HG03108 (cell line): ENCODE measurements at regions not wholly inside any gene's neighbourhood (a gene's known extent, or its start where the extent isn't known, plus 50 kb on each side); places are given as distances from the start of the nearest gene placed in this dataset.

Experiments used
- ATAC-seq: cut with Tn5 transposase; IDR thresholded peaks from one replicate; pipeline ENCODE4 v1.9.1; 2021; ENCODE audit warnings: moderate library complexity; ENCODE audit not compliant: unreplicated experiment

DNA sequence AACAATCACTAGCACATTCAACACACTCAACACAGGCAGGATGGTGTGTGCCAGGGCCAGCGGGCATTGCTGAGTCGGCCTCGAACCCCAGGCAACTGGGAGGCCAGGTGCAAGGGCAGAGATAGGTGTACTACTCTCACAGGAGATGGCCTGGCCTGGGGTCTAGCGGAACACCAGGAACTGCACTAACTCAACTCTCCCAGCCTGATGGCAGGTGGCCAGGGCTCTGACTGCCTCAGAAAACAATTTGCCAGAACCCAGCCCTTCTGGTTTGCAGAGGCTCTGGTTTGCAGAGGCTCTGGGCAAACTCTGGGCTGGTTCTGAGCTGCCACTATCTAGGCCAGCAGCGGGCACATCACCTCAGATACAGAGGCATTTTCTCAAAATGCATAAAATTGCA is 229.2 kb upstream of the CHRNA7 start:
- no peak for ATAC-seq

DNA sequence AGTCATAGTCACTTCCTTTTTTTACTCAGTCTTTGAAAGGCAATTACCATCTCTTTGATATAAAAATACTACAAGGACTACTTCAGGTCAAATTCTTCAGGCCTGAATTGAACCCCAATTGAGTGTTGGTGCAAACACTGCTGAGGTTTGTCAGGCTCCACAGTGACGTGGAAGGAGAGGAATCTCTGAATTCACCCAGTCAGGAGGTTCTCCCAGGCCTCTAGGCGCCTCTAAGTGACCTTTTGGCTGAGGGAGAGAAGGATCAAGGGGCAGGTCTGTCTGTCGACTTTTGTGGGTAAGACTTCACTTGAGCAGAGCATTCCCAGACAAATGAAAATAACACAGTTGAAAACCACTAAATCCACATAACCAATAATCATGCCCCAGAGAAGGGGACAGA is 227.6 kb upstream of the CHRNA7 start:
- no peak for ATAC-seq

DNA sequence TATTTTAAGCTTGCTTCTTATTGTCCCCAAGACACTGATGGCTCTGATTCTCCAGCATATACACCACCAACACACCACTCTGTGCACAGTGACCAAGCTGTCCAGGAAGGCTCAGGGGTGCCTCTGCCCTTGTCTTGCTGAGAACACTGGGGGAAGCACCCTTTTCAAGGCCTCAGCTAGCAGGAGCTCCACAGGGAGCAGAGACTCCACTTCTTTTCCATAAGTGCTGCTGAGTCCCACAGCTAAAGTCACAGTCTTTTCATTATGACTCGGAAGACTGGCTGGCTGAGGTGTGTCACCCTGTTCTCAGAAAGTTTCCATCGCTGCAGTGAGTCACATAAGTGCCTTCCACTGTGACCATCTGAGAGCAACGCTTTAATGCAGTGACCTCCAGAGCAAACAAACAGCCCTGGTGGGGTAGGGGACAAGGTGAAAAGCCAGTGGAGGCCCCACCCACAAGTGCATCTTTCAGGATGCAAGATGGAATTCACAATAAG is 226.9 kb upstream of the CHRNA7 start:
- no peak for ATAC-seq

DNA sequence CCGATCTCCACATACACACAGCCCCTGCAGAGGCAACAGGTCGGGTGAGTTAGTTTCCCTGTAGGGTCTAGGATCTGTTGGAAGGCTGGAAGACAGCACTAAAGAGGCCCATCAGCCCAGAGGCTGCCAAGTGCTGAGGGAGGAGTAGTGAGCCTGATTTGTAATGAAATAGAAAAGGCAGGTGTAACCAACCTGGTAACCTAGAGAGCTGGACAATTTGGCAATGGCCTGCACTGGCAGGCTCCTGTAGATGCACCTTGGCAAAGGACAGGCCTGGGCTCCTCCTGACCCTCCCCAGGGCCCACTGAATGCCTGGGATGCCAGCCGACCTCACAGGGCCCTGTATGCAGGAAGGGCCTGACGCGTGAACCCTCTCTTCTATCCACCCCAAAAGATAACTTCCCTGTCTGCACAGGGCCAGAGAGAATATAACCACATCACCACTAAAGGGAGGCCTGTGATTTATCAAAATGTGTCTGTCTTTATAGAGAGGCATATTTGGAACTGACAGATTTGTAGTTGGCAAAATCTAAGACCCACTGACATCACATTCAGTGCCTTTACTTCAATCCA is 225.1 kb upstream of the CHRNA7 start:
- no peak for ATAC-seq

DNA sequence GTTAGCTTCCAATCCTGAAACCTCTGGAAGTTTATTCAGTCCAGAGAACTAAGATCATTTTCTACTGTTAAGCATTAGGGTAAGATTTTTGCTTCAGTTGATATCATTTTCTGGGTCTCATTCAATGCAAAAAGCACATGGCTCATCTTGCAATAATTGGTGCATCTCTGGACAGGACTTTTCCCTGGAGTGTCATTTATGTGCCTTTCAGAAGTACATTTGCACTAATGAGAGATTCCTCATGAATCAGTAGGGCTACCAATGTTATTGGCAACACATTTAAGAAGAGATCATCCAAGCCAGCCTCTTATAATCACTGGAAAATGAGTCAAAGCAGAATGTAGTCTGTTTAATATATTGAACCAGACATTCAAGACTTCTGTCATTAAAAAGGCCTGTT is 224.2 kb upstream of the CHRNA7 start:
- no peak for ATAC-seq

DNA sequence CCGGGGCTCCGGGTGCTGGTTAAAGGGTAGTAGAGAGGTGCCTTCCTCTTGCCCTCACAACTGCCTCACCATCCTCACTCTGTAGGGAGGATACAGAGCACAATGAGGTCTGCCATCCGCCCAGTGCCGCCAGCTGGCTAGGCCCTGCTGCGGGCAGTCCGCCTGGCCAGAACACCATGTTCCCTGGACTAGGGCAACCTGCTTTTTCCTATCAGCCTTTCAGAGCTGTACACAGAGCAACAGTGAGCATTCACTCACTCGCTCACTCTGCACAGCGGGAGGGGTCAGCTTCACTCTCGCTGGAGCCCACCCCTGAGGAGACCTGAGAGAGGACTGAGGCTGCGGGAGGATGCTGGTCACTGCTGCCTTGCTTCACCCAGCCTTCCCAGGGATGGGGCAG is 218.7 kb upstream of the CHRNA7 start:
- no peak for ATAC-seq

DNA sequence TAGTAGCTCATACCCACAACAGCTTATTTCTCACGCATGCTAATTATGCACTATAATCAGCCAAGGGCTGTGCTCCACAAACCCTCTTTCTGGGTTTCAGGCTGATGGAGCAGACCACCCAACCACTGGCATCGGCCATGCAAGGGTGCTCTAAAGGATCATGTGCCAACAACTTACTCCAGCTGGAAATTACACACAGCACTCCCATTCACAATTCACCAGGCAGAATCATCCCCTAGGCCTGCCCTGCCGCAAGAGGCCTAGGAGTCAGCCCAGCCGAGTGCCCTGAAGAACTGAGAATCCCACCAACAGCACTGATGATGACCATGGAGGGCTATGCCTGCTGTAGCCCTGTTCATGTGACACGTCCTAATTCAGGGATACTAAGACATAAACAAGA is 216.2 kb upstream of the CHRNA7 start:
- ATAC-seq, result no peak

DNA sequence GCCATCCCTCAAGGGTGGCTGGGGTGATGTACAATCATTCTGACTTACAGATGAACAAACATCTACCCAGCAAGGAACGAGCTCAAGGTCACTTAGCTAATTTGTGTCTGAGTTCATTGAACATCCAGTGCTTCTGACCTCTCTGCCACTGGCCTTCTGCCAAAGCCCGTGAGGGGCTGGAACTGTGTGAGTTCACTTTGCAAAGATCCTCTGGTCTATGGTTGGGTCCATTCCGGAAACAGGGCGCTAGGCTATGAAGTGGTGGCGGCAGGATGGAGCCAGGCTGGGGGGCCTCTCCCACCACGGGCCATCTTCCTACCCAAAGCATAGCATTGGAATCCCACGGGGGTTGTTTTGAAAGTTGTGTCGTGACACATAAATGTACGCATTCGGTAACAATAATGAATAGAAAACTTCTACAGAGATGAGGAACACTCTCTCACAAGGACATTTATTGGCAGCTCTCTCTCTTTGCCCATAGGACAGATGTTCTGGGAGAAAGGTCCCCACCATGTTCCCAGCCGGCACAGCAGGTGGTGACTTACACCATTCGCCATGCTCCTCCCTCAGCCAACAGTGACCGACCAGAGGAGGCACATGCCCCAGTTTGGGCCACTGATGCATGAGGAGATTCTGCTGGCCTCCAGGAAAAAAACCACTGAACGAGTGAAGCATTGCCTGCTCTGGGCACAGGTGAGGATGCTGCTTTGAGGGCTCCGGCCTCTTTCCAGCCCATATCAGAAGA is 214.7 kb upstream of the CHRNA7 start:
- no peak for ATAC-seq

DNA sequence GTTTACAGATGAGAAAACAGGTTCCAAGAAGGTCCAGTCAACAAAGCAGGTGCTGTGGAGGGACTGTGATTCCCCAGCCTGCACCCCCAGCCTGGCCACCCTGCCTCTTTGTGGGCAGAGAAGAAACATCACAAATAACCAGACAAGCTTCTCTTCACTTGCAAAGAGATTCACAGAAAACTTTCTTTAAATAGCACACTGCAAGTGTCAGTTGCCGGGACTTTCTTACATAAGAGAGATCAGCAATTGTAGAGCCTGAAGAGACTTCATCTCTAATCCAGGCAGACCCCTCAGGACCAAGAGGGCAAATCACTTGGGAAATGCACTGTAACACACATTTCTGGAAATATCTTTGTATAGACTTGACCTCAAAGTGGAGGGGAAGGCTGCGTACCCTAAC is 207.9 kb upstream of the CHRNA7 start:
- no peak for ATAC-seq

DNA sequence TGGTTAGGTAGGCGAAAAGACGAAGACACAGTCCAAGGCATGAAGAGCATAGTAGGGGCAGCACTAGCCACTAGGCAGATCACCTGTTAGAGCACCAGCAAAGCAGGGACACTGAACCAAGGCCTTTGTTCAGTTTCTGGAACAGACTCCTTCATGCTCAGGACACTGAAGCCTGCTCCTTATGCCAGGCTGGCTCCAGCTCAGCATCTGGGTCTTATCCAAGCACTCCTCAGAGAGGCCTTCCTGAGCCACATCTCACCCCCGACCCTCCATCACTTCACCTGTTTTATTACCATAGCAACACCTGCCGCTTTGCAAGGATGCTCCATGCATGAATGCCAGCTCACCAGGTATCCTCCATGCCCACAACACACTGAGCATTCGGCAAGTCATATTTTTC is 206.3 kb upstream of the CHRNA7 start:
- no peak for ATAC-seq

DNA sequence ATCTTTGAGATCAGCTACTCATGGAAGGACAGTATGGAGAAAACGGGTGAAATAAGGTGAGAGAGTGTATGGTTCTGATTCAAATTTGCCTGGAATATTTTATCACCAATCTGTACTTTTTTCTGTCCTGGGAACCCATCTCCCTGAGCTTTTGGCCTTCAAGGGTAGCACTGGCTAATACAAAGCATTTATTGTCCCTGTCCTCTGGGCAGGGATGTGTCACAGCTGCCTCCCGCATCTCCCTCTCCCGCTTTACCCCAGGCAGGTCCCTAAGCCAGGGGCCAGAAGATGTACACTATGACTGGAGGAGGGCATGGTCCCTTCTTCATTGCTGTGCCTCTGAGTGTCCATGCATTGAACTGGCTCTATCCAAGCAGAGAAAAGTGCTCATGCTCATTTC is 201.7 kb upstream of the CHRNA7 start:
- ATAC-seq, result no peak

DNA sequence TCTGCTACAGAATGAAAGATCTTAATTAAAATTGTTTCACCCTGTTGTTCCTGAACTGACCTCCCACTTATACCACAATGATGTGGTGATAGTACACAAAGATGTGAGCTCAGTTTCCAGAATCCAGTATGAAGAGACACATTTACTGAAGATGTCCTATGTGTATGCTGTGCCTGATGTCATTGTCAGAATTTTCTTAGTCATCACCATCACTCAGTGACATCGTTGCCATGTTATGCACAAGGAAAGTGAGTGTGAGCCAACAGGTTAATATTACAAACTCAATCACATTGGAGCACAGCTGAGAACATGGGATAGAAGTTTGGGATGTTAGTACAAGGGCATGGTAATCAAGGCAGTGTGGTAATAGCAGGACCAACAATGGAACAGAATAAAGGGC is 199.7 kb upstream of the CHRNA7 start:
- ATAC-seq, result no peak

DNA sequence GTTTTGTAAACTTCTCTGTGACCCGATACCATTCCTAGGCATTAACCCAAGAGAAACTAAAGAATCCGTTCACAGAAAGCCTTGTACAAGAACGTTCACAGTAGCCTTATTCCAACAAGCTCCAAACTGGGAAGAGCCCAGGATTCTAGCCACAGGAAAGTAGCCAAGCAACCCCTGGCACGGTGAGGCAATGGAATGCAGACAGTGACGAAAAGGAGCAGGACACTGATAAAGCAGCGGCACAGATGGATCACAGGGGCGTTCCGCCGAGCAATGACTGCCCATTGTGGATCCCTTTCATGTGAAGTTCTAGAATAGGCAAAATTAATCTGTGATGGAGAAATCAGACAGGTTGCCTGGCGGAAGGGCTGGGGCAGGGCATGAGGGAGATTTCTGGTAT is 198.7 kb upstream of the CHRNA7 start:
- no peak for ATAC-seq

DNA sequence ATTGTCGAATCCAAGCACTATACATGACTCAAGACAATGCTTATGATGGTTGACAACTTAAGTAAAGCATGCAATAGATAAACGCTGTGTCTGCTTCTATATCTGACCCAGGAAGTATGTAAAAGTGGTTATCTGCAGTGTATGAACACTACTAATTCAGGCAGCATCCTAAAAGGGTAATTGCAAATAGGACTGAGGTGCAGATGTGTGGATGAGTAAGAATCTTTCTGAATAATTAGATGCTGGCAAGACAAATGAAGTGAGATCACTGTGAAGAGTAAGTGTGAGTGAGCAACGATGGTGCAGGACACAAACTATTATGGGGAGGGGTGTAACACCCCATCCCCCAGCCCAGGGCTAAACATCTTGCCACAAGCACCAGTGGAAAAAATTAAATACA is 195.7 kb upstream of the CHRNA7 start:
- no peak for ATAC-seq

DNA sequence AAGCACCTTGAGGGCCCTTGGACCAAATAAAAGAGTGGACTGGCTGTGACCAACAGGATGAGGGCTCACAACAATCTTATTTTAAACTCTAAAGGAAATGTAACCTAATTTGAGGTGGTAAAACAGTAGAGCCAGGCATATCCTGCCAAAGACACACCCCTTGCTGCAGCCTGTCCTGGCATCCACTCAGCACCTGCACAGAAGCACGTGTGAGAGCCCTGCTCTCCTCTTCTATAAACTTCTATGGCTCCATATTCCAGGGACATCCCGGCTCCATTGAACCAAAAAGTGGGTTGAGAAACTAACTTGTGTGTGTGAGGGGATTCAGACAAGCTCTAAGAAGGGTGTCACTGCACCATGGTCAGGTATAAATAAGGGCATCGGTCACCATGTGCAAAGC is 190.9 kb upstream of the CHRNA7 start:
- no peak for ATAC-seq

DNA sequence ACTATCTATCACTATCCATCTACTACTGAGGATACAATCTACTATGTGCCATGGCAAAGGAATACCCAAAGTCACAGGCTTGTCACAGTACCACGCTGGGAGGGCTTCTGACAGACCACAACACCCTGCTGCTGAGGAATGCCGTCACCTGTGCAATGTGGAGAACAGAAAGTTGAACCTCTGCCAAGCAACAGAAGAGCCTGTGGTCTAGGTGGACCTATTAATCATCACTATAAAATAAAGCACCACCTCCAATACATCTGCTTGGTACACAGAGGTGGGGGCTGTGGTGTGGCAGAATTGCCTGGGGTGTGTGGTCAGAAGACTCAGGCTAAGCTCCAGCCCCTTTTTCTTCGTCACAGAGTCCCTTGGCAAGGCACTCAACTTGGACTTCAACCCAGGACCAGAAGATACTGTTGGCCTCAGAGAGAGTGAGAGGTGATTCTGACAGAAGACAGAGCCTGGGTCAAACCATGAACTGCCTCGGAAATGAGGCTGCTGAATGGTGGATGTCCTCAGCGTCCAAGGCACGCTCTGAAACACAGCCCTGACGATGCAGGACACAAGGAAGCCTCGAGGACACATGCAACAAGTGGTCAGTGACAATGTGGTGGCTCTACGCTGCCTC is 189.4 kb upstream of the CHRNA7 start:
- ATAC-seq, result no peak

DNA sequence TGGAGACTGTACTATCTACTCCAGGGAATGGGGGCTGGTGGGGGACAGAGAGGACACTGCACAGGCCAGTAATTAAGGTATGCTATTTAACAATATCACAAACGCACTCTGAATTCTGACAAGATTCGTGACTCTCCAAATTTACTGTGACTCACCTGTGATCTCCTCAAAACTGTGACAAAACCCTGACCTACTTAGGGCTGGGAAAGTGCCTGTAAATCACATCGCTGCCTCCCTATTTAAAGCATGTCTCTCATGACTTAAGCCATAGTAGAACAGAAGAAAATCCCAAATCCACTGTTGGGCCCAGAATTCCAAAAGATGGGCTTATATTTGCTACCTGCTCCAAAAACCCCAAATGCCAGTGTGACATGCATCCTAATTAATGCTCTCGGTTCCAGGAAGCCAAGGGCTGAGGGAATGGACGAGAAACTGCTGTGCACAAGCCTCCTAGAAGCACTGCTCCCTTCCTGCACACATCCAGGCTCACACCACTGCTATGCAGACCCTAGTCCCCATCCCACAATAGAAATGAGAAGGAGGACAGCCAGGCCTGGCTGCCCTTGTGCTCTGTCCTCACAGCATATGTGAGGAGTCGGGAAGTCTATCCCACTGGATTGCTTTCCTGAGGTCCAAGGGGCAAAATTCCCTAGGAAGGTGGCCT is 187.7 kb upstream of the CHRNA7 start:
- ATAC-seq, result no peak

DNA sequence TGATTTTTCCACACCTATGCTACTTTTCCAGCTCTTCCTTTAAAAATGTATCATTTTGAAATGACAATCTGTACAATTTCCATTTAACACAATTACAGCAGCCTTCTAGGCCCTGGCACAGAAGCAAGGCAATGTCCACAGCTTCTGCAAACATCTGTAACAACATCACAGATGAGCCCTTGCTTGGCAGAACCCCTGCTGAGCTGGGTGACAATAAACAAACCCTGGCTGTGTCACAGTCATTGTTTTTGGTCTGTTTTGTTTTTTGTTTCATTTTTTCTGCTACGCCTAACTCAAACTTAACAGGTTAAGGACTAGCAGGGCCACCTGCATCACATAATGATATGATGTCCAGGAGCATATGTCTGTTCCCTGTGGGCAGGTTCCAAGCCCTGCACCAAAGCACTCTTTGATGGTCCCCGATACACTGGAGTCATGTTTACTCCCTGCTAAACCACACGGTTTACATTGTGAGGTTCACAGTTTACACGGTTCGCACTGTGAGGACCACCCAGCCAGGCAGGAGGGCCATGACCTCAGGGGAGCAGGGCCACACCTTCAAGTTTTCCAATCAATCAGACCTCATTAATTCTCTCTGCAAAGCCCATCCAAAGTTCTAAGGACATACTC is 186.8 kb upstream of the CHRNA7 start:
- no peak for ATAC-seq

DNA sequence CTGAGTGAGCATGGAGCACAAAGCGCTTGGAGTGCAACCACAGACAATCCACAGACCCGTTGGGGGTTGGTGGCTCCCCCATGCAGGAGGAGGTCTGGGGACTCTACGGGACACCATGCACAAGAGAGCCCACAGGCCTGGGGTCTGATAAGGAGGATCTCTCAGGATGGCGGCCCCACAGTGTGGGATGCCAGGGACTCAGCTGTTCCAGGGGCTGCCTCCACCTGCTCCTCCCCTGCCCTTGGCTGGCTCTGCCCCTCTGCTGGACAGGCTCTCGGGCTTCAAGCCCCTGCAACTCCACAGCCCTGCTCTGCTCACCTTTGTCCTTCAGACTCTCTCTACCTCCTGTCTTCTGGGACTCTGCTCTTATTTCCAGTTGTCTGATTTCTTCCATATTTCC is 184.5 kb upstream of the CHRNA7 start:
- no peak for ATAC-seq

DNA sequence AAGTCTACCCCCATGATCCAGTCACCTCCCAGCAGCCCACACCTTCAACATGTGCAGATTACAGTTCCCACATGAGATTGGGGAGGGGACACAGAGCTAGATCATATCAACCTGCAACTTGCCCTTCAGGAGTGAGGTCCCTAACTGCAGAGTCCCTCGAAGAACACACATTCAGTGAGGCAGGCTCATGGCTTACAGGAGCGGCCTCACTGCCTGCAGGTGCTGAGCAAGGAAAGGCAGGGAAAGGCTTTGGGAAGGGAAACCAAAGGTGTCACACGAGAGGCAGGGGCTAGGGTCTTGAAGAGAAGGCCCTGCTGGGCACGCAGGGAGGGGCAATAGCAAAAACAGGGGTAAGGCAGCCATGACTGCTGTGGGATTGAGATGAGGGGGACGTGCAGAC is 182.4 kb upstream of the CHRNA7 start:
- ATAC-seq, result no peak

DNA sequence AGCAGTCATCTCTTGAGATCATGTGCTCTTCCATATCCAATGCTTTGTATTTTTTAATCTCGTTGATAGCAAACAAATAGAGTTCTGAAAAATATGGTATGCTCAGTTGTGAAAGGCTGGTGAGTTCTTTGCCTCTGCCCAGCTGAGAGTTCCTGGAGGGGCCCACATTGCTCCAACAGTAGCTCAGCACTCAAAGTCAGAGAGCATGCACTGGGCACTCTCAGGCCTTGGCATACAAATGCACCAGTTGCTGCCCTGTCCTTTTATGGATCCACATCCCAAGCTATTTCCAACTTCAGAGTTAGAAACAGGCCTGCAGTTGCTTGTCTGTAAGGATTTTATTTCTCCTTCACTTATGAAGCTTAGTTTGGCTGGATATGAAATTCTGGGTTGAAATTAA is 181.7 kb upstream of the CHRNA7 start:
- ATAC-seq, result no peak
